Stomach (tissue), 4 donors: ENCODE measurements at regions not wholly inside any gene's neighbourhood (a gene's known extent, or its start where the extent isn't known, plus 50 kb on each side); places are given as distances from the start of the nearest gene placed in this dataset.

Experiments used
- CTCF ChIP-seq, 7 experiments: fragments of 450-650 bp in 4 of 7; fragments of 200-600 bp in 3 of 7; sonication (generic) in 3 of 7; IDR thresholded peaks; one replicate each; pipeline ENCODE4 v1.5.1; 2016 to 2019; ENCODE audit warnings: antibody characterized with exemption in 7 of 7, control low read depth in 2 of 7, mild to moderate bottlenecking in 1 of 7
- EP300 ChIP-seq: sonication (generic); formaldehyde crosslinking; IDR thresholded peaks from one replicate; pipeline ENCODE4 v1.6.1; 2017; ENCODE audit warnings: antibody characterized with exemption
- POLR2A ChIP-seq, 4 donors: fragments of 450-650 bp; IDR thresholded peaks; one replicate each; pipeline ENCODE4 v1.6.1; 2016; ENCODE audit warnings: antibody characterized with exemption in 4 of 4, control low read depth in 2 of 4, mild to moderate bottlenecking in 1 of 4, moderate library complexity in 1 of 4
- POLR2AphosphoS5 ChIP-seq, 3 donors: sonication (generic); formaldehyde crosslinking; IDR thresholded peaks; one replicate each; pipeline ENCODE4 v1.6.1; 2016; ENCODE audit warnings: antibody characterized with exemption in 3 of 3

DNA sequence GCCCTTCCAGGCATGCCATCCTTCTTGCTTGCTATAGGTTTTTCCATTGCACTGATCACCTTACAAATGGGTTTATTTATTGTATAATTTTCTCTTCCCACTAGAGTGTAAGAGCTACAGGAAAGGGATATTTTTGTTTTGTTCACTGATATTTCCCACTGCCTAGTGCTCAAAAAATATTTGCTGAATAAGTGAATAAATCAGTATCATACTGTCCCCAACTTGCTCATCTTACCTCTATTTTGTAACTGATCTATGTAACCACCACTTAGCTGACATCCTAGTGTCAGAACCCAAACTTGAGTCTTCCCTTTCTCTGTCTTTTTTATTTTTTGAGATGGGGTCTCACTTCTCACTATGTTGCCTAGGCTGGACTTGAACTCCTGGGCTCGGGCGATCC lies 87.6 kb upstream of the TBC1D3K start:
- TF ChIP-seq EP300: no peak
- no peak for TF ChIP-seq POLR2A (IDR thresholded peaks at IDR 0.05)
- no peak for TF ChIP-seq CTCF (IDR thresholded peaks at IDR 0.05)
- TF ChIP-seq POLR2AphosphoS5 (IDR thresholded peaks at IDR 0.05): no peak
